DND-41 (cell line): ENCODE measurements at regions not wholly inside any gene's neighbourhood (a gene's known extent, or its start where the extent isn't known, plus 50 kb on each side); places are given as distances from the start of the nearest gene placed in this dataset.

Experiments used
- ATAC-seq: fragments of 200-7000 bp; cut with Tn5 transposase; 3 replicates; pipeline ENCODE4 v1.9.1; 2021; ENCODE audit warnings: low read depth; ENCODE audit not compliant: insufficient read depth
- DNase-seq: peaks from one replicate; pipeline ENCODE4 v3.0.0-alpha.2; 2020
- H2AFZ ChIP-seq: 2 replicates; pipeline ENCODE4 v1.6.0; 2012; ENCODE audit warnings: low read depth, low read length
- H3K27ac ChIP-seq: 2 replicates; pipeline ENCODE4 v1.5.1; 2012; ENCODE audit warnings: low read length, inconsistent platforms
- H3K27me3 ChIP-seq: fragments of 200-600 bp; sonication (generic); 2 replicates; pipeline ENCODE4 v1.6.0; 2012; ENCODE audit warnings: low read length, mild to moderate bottlenecking, inconsistent platforms; ENCODE audit not compliant: insufficient read depth, poor library complexity
- H3K36me3 ChIP-seq: 2 replicates; pipeline ENCODE4 v1.5.1; 2012; ENCODE audit warnings: low read length, inconsistent platforms; ENCODE audit not compliant: insufficient read depth
- H3K4me1 ChIP-seq: 2 replicates; pipeline ENCODE4 v1.5.1; 2012; ENCODE audit warnings: mild to moderate bottlenecking, low read length; ENCODE audit not compliant: insufficient read depth
- H3K4me2 ChIP-seq: 2 replicates; pipeline ENCODE4 v1.6.0; 2012; ENCODE audit warnings: mild to moderate bottlenecking, moderate library complexity, low read length, inconsistent platforms; ENCODE audit not compliant: insufficient read depth
- H3K4me3 ChIP-seq, 2 experiments: fragments of 200-600 bp in 1 of 2; shearing (Covaris generic) in 1 of 2; 2 replicates each; pipeline ENCODE4 v1.5.1; 2012 to 2016; ENCODE audit warnings: inconsistent platforms in 2 of 2, low read length in 2 of 2, mild to moderate bottlenecking in 2 of 2, low read depth in 1 of 2, moderate library complexity in 1 of 2
- H3K79me2 ChIP-seq: 2 replicates; pipeline ENCODE4 v1.6.0; 2012; ENCODE audit warnings: low read length, inconsistent platforms; ENCODE audit not compliant: insufficient read depth
- H3K9ac ChIP-seq: 2 replicates; pipeline ENCODE4 v1.6.0; 2012; ENCODE audit warnings: low read depth, mild to moderate bottlenecking, inconsistent platforms, low read length, moderate library complexity
- H3K9me3 ChIP-seq: 2 replicates; pipeline ENCODE4 v1.5.1; 2012; ENCODE audit warnings: low read length, moderate library complexity, mild to moderate bottlenecking, inconsistent platforms; ENCODE audit not compliant: insufficient read depth, severe bottlenecking
- H4K20me1 ChIP-seq: 2 replicates; pipeline ENCODE4 v1.6.0; 2012; ENCODE audit warnings: low read length; ENCODE audit not compliant: insufficient read depth
- CTCF ChIP-seq: IDR thresholded peaks from 2 replicates; pipeline ENCODE4 v1.5.1; 2012; ENCODE audit warnings: borderline replicate concordance, low read length, moderate library complexity, mild to moderate bottlenecking; ENCODE audit not compliant: poor library complexity, severe bottlenecking; ENCODE audit errors: extremely low read depth
- EZH2 ChIP-seq: IDR thresholded peaks from 3 replicates; pipeline ENCODE4 v1.6.1; 2012; ENCODE audit warnings: borderline replicate concordance, low read depth, mild to moderate bottlenecking, moderate library complexity, low read length, inconsistent platforms; ENCODE audit not compliant: severe bottlenecking

DNA sequence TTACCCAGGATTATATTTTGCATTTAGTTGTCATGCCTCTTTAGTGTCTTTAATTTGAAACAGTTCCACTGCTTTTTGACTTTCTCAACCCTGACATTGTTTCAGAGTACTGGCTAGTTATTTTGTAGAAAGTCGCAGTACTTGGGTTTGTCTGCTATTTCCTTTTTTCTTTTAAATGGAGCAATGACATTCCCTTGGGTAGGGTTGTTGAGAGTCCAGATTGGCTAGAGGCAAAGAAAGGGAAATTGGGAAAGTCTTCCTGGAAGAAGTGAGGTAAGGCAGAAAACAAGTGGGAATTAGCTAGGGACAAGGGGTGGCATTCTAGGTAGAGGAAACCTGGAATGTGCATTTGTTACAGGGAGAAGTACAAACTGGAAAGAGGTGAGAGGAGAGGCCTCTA, 245.9 kb downstream of the EMP1 start:
- TF ChIP-seq EZH2 (no peak), CTCF (no peak)
- no peak overlapping the region for H2AFZ ChIP-seq
- DNase-seq = no peak

DNA sequence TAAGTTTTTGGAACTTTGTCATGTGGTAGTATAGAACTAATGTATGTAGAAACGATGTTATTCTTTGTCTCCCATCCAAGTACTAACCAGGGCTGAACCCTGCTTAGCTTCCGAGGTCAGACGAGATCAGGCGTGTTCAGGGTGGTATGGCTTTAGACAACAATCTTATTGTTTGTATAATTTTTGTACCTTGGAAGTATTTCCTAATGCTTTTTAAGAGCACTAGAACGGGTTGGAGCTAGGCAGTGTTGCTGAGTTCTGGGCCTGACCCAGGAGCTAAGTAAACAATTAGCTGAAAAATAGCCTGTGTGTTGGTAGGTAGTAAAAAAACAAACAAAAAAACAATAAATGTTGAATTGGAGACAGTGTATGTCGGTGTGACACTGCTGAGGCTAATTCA, 244.3 kb downstream of the EMP1 start:
- no peak overlapping the region for H2AFZ ChIP-seq
- no peaks in the 10 kb centered on the region for H4K20me1 ChIP-seq
- ATAC-seq = no peak

More for the DNA sequence above, 245.9 kb downstream of the EMP1 start:
- no peaks in the 10 kb centered on the region for H3K4me1 ChIP-seq
- H3K27me3 ChIP-seq = no peaks in the 10 kb centered on the region
- H3K4me2 ChIP-seq = no peak overlapping the region
- no peaks in the 10 kb centered on the region for H3K36me3 ChIP-seq
- no peaks in the 10 kb centered on the region for H3K79me2 ChIP-seq
- ATAC-seq = no peak
- no peak overlapping the region for H3K4me3 ChIP-seq
- H4K20me1 ChIP-seq = no peaks in the 10 kb centered on the region
- H3K9ac ChIP-seq = no peak overlapping the region
- no peaks in the 10 kb centered on the region for H3K9me3 ChIP-seq
- no peak overlapping the region for H3K27ac ChIP-seq

GRCh38 chr12:13437541-13437940, 241.0 kb downstream of the EMP1 start:
- DNase-seq (no peak), ATAC-seq (no peak)
- H3K27me3 ChIP-seq = no peaks in the 10 kb centered on the region
- H4K20me1 ChIP-seq = no peaks in the 10 kb centered on the region
- no peak overlapping the region for H3K9ac ChIP-seq
- no peaks in the 10 kb centered on the region for H3K79me2 ChIP-seq
- no peak overlapping the region for H2AFZ ChIP-seq
- no peaks in the 10 kb centered on the region for H3K36me3 ChIP-seq
- no peak overlapping the region for H3K27ac ChIP-seq
- H3K4me2 ChIP-seq = no peak overlapping the region
- TF ChIP-seq EZH2 (no peak), CTCF (no peak)
- H3K4me3 ChIP-seq = no peak overlapping the region
- no peaks in the 10 kb centered on the region for H3K9me3 ChIP-seq
- H3K4me1 ChIP-seq = no peaks in the 10 kb centered on the region

More for the DNA sequence above, 244.3 kb downstream of the EMP1 start:
- Histone ChIP-seq H3K9ac (no peak overlapping the region), H3K27ac (no peak overlapping the region), H3K9me3 (no peaks in the 10 kb centered on the region), H3K4me2 (no peak overlapping the region), H3K36me3 (no peaks in the 10 kb centered on the region), H3K27me3 (no peaks in the 10 kb centered on the region), H3K79me2 (no peaks in the 10 kb centered on the region), H3K4me3 (no peak overlapping the region), H3K4me1 (no peaks in the 10 kb centered on the region)
- DNase-seq = no peak
- TF ChIP-seq EZH2 = no peak
- no peak for TF ChIP-seq CTCF

GRCh38 chr12:13436696-13437391, 240.3 kb downstream of the EMP1 start:
- Histone ChIP-seq H4K20me1 (no peaks in the 10 kb centered on the region), H3K79me2 (no peaks in the 10 kb centered on the region), H3K27ac (no peak overlapping the region), H2AFZ (no peak overlapping the region), H3K36me3 (no peaks in the 10 kb centered on the region), H3K9ac (no peak overlapping the region), H3K4me2 (no peak overlapping the region), H3K4me1 (no peaks in the 10 kb centered on the region), H3K9me3 (no peaks in the 10 kb centered on the region), H3K27me3 (no peaks in the 10 kb centered on the region), H3K4me3 (no peak overlapping the region)
- DNase-seq (no peak), ATAC-seq (no peak)
- TF ChIP-seq CTCF (no peak), EZH2 (no peak)
